ENCODE measurements at regions not wholly inside any gene's neighbourhood (a gene's known extent, or its start where the extent isn't known, plus 50 kb on each side); places are given as distances from the start of the nearest gene placed in this dataset.

- TF ChIP-seq, protein P1, sequence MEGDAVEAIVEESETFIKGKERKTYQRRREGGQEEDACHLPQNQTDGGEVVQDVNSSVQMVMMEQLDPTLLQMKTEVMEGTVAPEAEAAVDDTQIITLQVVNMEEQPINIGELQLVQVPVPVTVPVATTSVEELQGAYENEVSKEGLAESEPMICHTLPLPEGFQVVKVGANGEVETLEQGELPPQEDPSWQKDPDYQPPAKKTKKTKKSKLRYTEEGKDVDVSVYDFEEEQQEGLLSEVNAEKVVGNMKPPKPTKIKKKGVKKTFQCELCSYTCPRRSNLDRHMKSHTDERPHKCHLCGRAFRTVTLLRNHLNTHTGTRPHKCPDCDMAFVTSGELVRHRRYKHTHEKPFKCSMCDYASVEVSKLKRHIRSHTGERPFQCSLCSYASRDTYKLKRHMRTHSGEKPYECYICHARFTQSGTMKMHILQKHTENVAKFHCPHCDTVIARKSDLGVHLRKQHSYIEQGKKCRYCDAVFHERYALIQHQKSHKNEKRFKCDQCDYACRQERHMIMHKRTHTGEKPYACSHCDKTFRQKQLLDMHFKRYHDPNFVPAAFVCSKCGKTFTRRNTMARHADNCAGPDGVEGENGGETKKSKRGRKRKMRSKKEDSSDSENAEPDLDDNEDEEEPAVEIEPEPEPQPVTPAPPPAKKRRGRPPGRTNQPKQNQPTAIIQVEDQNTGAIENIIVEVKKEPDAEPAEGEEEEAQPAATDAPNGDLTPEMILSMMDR (IDR thresholded peaks at IDR 0.05) = no peak
- TF ChIP-seq POLR2AphosphoS5 (IDR thresholded peaks at IDR 0.05; ENCODE audit: low read depth, low read length) (no peak), SIN3A (IDR thresholded peaks at IDR 0.05; ENCODE audit: borderline replicate concordance, insufficient read depth, low read depth, low read length) (no peak), TCF7L2 (IDR thresholded peaks at IDR 0.05; ENCODE audit: low read depth, low read length) (no peak), REST (IDR thresholded peaks at IDR 0.05; ENCODE audit: insufficient read depth in 1 of 2, low read depth in 2 of 2, low read length in 1 of 2) (no peak)
Observed at GRCh38 chr21:19908390-19908789, 1089.8 kb upstream of the NCAM2 start.
